PC-9 (cell line): ENCODE measurements at regions not wholly inside any gene's neighbourhood (a gene's known extent, or its start where the extent isn't known, plus 50 kb on each side); places are given as distances from the start of the nearest gene placed in this dataset.

Source experiments
- BruUV-seq: library from RNA; stranded (reverse); fragments of 400-500 nt; replicated peaks from 2 replicates; lab custom pipeline; 2021; lab: Mats Ljungman, UMichigan
- CTCF ChIA-PET: fragments of 300-600 bp; sonication (Branson Sonifier 250); formaldehyde crosslinking; loops from one replicate; lab custom pipeline; 2022; ENCODE audit warnings: antibody characterized with exemption; lab: Charles Lee
- POLR2A ChIA-PET: fragments of 300-600 bp; sonication (Branson Sonifier 250); formaldehyde crosslinking; loops from one replicate; lab custom pipeline; 2022; ENCODE audit warnings: antibody characterized with exemption; ENCODE audit not compliant: unreplicated experiment; lab: Charles Lee
- DNase-seq, 2 experiments: peaks; one replicate each; pipeline versions ENCODE4 v3.0.0 to v3.0.0-alpha.2; 2015 to 2022; ENCODE audit warnings: mixed read lengths in 1 of 2
- H2AFZ ChIP-seq: fragments of 200-600 bp; sonication (generic); 2 replicates; pipeline ENCODE4 v1.8.1; 2017; ENCODE audit warnings: antibody characterized with exemption
- H3F3A ChIP-seq: fragments of 200-600 bp; sonication (generic); 2 replicates; pipeline ENCODE4 v1.8.1; 2017; ENCODE audit warnings: antibody characterized with exemption, mild to moderate bottlenecking, low read depth; ENCODE audit not compliant: insufficient read depth
- H3K27ac ChIP-seq: fragments of 200-600 bp; sonication (generic); 2 replicates; pipeline ENCODE4 v1.6.1; 2016; ENCODE audit warnings: mixed run types
- H3K27me3 ChIP-seq: fragments of 200-600 bp; sonication (generic); 2 replicates; pipeline ENCODE4 v1.6.1; 2016; ENCODE audit warnings: low read depth, mixed run types; ENCODE audit not compliant: insufficient read depth
- H3K36me3 ChIP-seq: fragments of 200-600 bp; sonication (generic); 2 replicates; pipeline ENCODE4 v1.6.1; 2016; ENCODE audit warnings: low read depth, mixed run types
- H3K4me1 ChIP-seq: fragments of 200-600 bp; sonication (generic); replicated peaks from 2 replicates; pipeline ENCODE4 v1.6.1; 2016; ENCODE audit warnings: mixed run types; ENCODE audit not compliant: insufficient read depth
- H3K4me2 ChIP-seq: fragments of 200-600 bp; sonication (generic); 2 replicates; pipeline ENCODE4 v1.6.1; 2017; ENCODE audit warnings: mixed run types
- H3K4me3 ChIP-seq: fragments of 200-600 bp; sonication (generic); 2 replicates; pipeline ENCODE4 v1.6.1; 2016; ENCODE audit warnings: mixed run types
- H3K79me2 ChIP-seq: fragments of 200-600 bp; sonication (generic); 2 replicates; pipeline ENCODE4 v1.6.1; 2017; ENCODE audit warnings: low read depth, mixed run types
- H3K9me2 ChIP-seq: fragments of 200-600 bp; sonication (generic); 2 replicates; pipeline ENCODE4 v1.8.1; 2017; ENCODE audit warnings: mild to moderate bottlenecking; ENCODE audit not compliant: insufficient read depth
- H3K9me3 ChIP-seq: fragments of 200-600 bp; sonication (generic); 2 replicates; pipeline ENCODE4 v1.8.1; 2016; ENCODE audit warnings: low read depth; ENCODE audit not compliant: insufficient read depth
- H4K20me1 ChIP-seq: fragments of 200-600 bp; sonication (generic); 2 replicates; pipeline ENCODE4 v1.8.1; 2017; ENCODE audit not compliant: insufficient read depth
- CTCF ChIP-seq: fragments of 200-600 bp; sonication (generic); conservative IDR thresholded peaks from 2 replicates; pipeline ENCODE4 v1.6.1; 2017; ENCODE audit warnings: mixed run types, antibody characterized with exemption, mild to moderate bottlenecking, moderate library complexity
- EZH2 ChIP-seq: fragments of 200-600 bp; sonication (generic); IDR thresholded peaks from 2 replicates; pipeline ENCODE4 v1.8.0; 2017; ENCODE audit warnings: antibody characterized with exemption, low read depth
- intact Hi-C: fragments of 100-400 bp; cut with micrococcal nuclease; formaldehyde crosslinking; loops from one replicate; pipeline ENCODE4 v1.10.0; 2022; ENCODE audit not compliant: unreplicated experiment

DNA sequence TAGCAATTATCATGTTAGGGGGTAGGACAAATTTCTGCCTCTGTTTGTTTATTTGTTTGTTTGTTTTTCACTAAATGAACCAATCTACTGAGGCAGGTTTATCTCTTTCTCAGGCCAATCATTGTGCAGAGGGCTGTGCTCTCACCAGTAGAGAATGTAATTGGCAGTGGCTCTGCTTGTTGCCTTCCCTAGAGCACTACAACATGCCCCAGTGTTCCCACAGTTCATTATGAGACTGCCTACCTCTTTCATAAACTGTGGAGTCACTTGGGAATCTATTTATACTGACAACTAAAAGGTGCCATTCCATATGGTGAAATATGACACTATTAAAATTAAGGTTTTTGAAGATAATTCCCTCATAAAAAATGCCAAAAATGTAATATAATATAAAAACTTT lies 196.3 kb upstream of the ALCAM start:
- intact Hi-C loops = no loop called here
- ChIA-PET CTCF (no interaction called here), POLR2A (no interaction called here)
- Histone ChIP-seq H3K79me2 (no peaks in the 10 kb centered on the region), H3K36me3 (no peaks in the 10 kb centered on the region), H3K4me2 (no peak overlapping the region), H3K9me2 (0 out of 2 replicates have a peak, but pooled peaks cover 10% of the 10 kb centered on the region), H4K20me1 (no peaks in the 10 kb centered on the region), H3K27me3 (no peaks in the 10 kb centered on the region), H3K27ac (no peak overlapping the region), H3K9me3 (no peaks in the 10 kb centered on the region), H3F3A (no peaks in the 10 kb centered on the region), H3K4me3 (no peak overlapping the region), H2AFZ (no peak overlapping the region), H3K4me1 (no peaks in the 10 kb centered on the region)
- no peak for TF ChIP-seq CTCF
- TF ChIP-seq EZH2 = no peak
- BruUV-seq = no TSS peak
- DNase-seq = no peak

DNA sequence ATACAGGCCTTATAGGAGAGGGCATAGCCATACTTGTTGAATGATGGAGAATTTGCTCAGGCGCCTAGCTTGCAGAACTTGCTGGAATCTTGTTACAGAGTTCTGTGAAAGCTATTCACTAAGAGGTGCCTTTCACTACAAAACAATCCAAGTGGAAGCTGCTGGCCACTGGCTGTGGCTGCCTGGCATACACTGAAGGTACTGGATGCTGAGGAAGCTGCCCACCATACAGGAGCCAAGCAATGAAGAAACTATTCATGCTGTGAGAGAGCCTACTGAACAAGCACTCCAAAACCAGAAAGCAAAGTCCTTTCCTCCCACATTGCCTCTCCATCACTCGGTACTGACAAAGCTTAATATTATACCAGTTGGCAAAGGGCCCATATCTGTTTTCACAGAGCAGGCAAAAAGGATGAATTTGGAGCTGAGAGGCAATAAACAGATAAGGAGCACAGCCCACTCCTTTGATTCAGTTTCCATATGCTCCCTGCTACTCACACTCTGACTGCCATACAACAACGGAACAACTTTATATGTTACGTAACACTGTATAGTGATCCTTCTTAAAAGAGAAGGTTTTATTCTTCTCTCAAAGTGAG lies 192.6 kb upstream of the ALCAM start:
- no peak for DNase-seq
- H3K9me3 ChIP-seq = no peaks in the 10 kb centered on the region
- H3K4me1 ChIP-seq = no peaks in the 10 kb centered on the region
- H3K27me3 ChIP-seq = no peaks in the 10 kb centered on the region
- H4K20me1 ChIP-seq = no peaks in the 10 kb centered on the region
- ChIA-PET CTCF (no interaction called here), POLR2A (interaction anchor here (0.6 kb wide), 1 partner anchor 479 kb away, joined by 3 read pairs; no protein-coding TSS in a partner anchor)
- no peaks in the 10 kb centered on the region for H3K79me2 ChIP-seq
- no peak overlapping the region for H3K27ac ChIP-seq
- no peaks in the 10 kb centered on the region for H3K36me3 ChIP-seq
- H3K4me2 ChIP-seq = no peak overlapping the region
- no peak overlapping the region for H3K4me3 ChIP-seq
- no peaks in the 10 kb centered on the region for H3K9me2 ChIP-seq
- H3F3A ChIP-seq = no peaks in the 10 kb centered on the region
- intact Hi-C loops = no loop called here
- H2AFZ ChIP-seq = no peak overlapping the region
- BruUV-seq = no TSS peak
- TF ChIP-seq CTCF (no peak), EZH2 (no peak)

- Histone ChIP-seq H3K4me2 (no peak overlapping the region), H3K79me2 (no peaks in the 10 kb centered on the region), H3K9me2 (no peaks in the 10 kb centered on the region), H3K36me3 (no peaks in the 10 kb centered on the region), H3K27me3 (no peaks in the 10 kb centered on the region), H3K4me3 (no peak overlapping the region), H3K27ac (no peak overlapping the region), H2AFZ (0 out of 2 replicates have a peak overlapping the region, but pooled peaks have one; percentile 2), H4K20me1 (no peaks in the 10 kb centered on the region), H3K9me3 (no peaks in the 10 kb centered on the region), H3F3A (no peaks in the 10 kb centered on the region), H3K4me1 (no peaks in the 10 kb centered on the region)
- intact Hi-C loops = no loop called here
- ChIA-PET CTCF (no interaction called here), POLR2A (interaction anchor here (0.7 kb wide), 1 partner anchor 1098 kb away, joined by 9 read pairs; no protein-coding TSS in a partner anchor)
- no peak for DNase-seq
- no peak for TF ChIP-seq EZH2
- TF ChIP-seq CTCF = no peak
- no TSS peak for BruUV-seq
Measured at GRCh38 chr3:105177576-105177975, 189.1 kb upstream of the ALCAM start.
